GM21619 (cell line): ENCODE measurements at regions not wholly inside any gene's neighbourhood (a gene's known extent, or its start where the extent isn't known, plus 50 kb on each side); places are given as distances from the start of the nearest gene placed in this dataset.
"Not testable (repeated sequence)": the region's sequence is repeated elsewhere in the genome, so short reads cannot be mapped to it uniquely, and the experiment has no call there.

ENCODE experiments used
- ATAC-seq: cut with Tn5 transposase; IDR thresholded peaks from one replicate; pipeline ENCODE4 v1.9.1; 2021; ENCODE audit not compliant: unreplicated experiment

GRCh38 chr11:130550150-130550549, 101.7 kb downstream of the ADAMTS15 start:
- ATAC-seq = no peak

DNA sequence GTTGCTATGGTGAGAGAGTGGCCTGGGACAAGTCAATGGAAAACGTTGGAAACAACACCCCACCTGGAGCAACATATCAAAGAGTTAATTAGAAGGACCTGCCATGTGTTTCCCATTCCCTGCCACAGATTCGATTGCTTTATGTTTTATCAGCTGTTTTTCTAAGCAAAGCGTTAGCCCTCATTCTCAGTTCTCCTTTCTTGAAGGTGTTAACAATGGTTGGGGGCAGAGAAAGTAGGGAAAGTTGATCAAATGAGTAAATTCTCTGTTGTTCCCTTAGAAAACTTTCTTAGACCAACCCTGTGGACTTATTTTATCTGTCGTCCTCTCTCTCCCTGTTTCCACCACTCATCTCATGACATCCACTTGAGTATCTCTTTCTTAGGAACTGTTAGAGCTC, 102.5 kb downstream of the ADAMTS15 start:
- ATAC-seq = no peak

DNA sequence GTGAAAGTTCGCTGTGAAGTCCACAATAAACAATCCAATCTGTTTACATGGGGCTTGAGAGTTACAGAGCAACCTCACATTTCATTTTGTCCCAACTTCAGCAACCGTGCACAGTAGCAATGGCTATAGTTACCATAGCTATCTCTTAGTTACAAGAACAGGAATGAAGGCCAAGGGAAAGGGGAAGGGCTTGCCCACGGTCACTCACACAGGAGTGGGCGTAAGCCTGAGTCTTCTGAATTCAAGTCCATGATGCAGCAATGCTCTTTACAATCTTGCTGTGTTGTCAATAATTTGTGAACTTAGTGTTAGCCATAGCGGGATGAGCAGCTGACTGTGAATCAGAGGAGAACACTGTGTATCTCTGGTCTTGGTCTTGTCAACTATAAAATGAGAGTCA, 102.9 kb downstream of the ADAMTS15 start:
- no peak for ATAC-seq

DNA sequence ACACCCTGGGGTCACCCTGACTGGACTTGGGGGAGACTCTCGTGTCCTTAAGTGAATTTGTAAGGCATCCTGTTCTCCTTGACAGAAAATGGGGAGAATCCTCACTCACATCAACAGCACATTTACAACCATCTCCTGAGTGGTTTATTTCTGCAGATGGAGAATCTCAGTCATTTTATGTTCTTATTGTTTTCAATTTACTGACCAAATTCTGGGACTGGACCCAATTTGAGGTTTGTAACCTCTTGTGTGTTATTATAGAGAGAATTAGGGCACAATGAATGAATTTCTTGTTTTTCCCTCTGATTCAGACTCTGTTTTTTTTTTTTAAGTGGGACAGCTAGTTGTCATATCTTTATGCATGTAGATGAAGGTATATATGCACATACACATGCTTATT, 104.9 kb downstream of the ADAMTS15 start:
- ATAC-seq = no peak

GRCh38 chr11:130554241-130555055, 106.0 kb downstream of the ADAMTS15 start:
- no peak for ATAC-seq

DNA sequence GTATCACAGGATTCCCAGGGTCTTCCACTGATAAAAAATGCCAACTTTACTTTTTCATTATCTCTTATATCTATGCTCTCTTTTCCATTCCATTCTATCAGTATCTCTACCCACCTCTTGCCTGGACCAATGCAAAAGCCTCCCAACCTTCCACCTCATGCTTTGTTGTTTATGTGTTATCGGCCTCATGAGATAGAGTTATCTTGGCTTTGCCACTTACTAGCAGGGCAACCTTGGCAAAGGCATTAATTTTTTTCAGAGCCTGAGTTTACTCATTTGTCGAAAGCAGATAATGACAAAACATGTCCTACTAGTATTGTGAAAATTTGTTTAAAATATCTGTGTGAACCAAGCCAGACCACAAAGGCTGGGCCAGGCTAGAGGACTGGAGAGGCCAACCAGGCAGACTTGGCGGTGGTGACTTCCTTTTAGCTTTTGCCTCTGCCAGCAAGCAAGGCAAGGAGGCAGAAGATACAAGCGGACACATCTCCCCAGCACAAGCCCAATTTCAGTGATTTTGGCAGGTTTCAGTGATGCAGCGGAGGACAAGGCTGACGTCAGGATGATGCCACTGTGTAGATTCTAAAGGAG, 106.9 kb downstream of the ADAMTS15 start:
- no peak for ATAC-seq

- ATAC-seq = no peak
Observed at GRCh38 chr11:130560000-130560780, 111.7 kb downstream of the ADAMTS15 start.

GRCh38 chr11:130560781-130561109, 112.3 kb downstream of the ADAMTS15 start:
- no peak for ATAC-seq

- no peak for ATAC-seq
Observed at GRCh38 chr11:130561441-130561881, 113.0 kb downstream of the ADAMTS15 start.

DNA sequence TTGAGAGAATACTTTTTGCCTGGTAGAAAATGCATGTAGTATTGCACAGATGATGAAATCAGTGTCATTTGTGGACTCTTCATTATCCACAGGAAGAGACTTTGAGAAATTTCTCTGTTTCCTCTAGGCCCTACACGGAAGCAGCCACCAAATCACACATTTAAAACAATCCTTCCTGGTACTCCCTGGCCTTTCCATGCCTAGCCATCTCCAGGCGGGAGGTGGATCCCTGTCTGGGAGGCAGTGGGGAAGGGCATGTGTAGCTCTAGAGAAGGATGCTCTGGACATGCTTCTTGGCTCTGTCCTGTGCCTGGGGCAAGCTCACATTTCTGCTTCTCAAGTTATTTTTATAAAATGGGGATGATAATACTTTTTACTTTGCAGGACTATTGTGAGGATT, 114.1 kb downstream of the ADAMTS15 start:
- no peak for ATAC-seq

GRCh38 chr11:130566360-130566759, 117.9 kb downstream of the ADAMTS15 start:
- not testable (repeated sequence) for ATAC-seq

DNA sequence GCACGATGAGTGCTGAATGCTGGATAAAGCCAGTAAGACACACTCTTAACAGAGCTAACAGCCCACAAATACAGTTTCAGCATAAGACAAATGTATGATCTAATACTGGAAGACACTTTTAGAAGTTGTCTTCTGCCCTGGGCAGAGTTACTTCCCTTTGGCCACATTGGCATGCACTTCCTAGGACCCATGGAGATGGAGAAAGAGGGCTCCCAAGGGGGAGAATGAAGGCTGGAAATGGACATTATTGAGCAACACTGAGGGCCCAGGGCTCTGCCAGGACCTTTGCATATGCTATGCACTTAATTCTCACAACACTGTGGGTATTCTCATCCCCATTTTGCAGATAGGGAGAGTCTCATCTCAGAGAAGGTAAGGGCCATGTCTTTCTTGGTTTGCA, 123.1 kb downstream of the ADAMTS15 start:
- no peak for ATAC-seq

DNA sequence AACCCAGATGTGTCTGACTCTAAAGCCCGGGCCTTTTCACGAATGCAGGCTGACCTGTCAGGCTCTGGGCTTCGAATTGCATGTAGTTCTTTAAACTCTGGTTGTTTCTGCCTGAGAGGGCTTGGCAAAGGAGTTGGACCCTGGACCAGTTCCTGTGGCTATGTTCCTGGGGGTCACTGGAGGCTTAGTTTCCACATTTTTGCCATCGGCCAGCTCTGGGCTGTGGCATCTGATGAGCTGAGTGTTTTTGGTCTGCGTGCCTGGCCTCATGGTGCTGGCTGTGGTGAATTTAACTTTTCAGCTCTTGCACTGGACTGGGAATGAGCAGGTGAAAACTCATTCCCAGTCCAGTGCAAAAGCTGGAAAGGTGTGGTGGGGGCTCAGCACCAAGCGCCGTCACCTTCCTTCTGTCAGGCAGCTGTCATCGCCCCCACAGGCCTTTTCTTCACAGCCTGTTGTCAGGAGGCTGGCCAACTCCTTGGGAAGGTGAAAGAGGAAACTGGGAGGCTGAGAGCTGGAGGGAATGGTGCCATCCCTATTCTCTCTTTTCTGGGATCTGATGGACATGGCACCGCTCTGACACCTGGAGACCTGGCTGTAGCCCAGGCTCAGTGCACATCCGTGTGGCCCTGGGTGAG, 123.6 kb downstream of the ADAMTS15 start:
- ATAC-seq = no peak

DNA sequence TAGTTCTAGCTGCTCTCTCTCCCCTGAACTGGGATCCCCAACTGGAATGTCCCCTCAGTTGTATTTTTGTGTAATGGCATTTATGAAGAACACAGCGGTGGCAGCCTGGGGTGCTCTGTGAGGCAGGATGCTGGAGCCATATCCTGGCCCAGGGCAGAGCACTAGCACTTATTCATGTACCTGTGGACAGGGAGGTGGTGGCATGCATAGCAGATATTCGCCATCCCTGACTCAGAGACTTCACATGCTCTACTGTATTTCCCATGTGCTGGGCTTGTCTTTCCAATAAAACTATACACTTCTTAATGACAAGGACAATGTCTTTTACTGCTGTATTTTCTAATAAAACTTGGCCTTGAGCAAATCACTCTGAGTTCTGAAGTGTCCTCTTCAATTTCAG, 125.3 kb downstream of the ADAMTS15 start:
- ATAC-seq = no peak

DNA sequence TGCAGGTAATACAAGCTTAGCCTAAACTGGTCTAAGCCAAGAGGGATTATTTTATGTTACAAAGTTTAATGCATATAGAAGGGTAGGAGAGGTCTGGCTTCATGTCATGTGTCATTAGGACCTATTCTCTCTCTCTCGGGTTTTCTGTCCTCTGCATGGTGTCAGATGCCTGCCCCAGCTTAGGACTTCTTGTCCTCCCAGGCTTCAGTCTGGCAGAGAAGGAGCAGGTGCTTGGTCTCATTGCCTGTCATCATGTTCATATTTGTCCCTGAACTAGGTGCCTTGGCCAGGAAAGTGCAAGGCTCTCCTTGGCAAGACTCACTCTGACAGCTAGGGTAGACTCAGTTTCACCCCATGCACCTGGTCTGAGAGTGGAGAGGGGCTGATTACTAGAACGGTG, 126.3 kb downstream of the ADAMTS15 start:
- no peak for ATAC-seq

DNA sequence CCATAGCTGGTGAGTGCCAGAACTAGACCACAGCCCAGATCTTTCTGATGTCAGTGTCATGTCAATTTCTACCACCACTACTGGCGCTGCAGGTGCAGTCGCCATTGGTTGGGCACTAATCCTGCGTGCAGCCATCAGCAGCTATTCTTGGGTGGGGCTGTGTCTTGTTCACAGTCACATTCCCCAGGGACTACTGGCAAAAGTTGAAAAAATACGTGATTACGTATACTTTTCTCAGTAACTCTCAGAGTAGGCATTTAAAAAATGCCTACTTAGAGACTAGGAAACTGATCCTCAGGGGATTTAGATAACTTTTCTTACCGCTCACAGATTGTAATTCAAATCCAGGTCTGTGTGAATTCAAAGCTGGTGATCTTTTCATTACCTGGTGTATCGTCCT, 127.7 kb downstream of the ADAMTS15 start:
- ATAC-seq = no peak

DNA sequence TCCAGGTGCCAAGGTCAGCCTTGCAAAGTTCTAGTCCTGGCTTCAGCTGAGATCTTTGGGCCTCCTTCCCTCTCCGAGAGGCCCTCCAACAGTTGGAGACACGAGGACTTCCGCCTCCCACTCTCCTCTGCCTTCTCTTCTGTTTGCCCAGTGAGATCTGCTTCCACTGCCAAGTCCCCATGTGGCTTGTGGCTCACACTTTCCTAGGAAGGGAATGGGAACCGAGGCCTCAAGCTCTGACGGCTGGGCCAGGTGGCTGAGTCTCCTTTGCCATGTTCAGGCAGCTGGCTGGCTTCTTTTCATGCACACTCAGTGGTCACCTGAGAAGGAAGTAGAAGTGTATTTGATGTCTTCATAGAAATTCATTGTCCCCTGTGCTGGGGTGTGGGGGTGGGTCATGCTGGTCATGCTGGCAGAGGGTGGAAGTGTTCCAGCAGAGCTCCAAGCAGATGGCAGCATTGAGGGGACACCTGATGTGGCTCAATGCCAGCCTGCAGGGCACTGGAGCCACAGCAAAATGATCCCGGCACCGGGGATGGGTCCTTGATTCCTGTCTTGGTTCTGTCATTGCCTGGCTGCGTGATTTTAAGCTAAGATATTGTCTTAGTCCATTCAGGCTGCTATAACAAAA, 130.4 kb downstream of the ADAMTS15 start:
- no peak for ATAC-seq

- ATAC-seq = no peak
Observed at GRCh38 chr11:130580372-130580771, 131.9 kb downstream of the ADAMTS15 start.

GRCh38 chr11:130580891-130581492, 132.5 kb downstream of the ADAMTS15 start:
- ATAC-seq = no peak

DNA sequence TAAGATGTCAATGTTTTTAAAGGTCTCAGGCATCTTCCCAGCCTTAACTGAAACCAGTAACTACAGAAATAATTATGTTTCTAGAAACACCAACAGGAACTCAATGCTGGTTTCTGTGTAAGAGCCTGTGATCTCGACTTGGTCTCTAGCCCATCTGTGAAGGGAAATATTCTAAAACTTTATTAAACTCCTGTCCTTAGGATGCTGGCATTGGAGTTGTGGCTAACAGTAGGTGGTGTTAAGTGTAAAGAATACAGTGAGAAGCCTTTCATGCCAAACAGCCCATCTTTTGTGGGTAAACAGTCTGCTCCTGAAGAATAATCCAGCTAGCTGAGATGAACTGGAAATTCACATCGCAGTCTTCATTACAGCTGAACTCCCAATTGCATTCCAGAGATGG, 133.2 kb downstream of the ADAMTS15 start:
- ATAC-seq = no peak

DNA sequence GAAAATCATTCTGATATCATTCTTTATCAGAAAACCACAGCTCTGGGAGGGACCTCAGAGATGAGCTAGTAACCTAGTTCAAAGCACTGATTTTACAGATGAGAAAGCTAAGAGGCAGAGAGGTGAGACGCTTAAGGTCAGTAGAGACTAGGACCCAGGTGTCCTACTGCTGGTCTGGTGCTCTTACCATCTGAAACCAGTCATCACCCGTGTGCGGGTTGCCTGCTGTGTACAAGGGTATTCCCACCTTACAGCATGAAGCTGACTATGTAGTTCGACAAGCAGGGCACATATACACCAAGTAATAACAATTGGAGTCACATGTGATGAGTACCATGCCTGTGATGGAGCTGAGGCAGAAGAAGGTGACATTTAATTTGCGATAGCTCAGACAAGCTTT, 133.7 kb downstream of the ADAMTS15 start:
- no peak for ATAC-seq
